Loucy (cell line): ENCODE measurements at regions not wholly inside any gene's neighbourhood (a gene's known extent, or its start where the extent isn't known, plus 50 kb on each side); places are given as distances from the start of the nearest gene placed in this dataset.
"Not testable (repeated sequence)": the region's sequence is repeated elsewhere in the genome, so short reads cannot be mapped to it uniquely, and the experiment has no call there.

Experiments used
- H2AFZ ChIP-seq: fragments of 200-600 bp; sonication (generic); 2 replicates; pipeline ENCODE4 v1.6.0; 2016; ENCODE audit warnings: antibody characterized with exemption, mild to moderate bottlenecking, low read length, moderate library complexity
- H3F3A ChIP-seq: fragments of 200-600 bp; 2 replicates; pipeline ENCODE4 v1.6.0; 2016; ENCODE audit warnings: antibody characterized with exemption, low read depth, mild to moderate bottlenecking
- H3K27me3 ChIP-seq: fragments of 200-600 bp; sonication (generic); 2 replicates; pipeline ENCODE4 v1.6.1; 2014; ENCODE audit warnings: low read length, mild to moderate bottlenecking; ENCODE audit not compliant: insufficient read depth, poor library complexity, severe bottlenecking
- H3K36me3 ChIP-seq: fragments of 200-600 bp; sonication (generic); 2 replicates; pipeline ENCODE4 v1.6.1; 2016; ENCODE audit warnings: low read length; ENCODE audit not compliant: insufficient read depth
- H3K4me1 ChIP-seq: fragments of 200-600 bp; sonication (generic); 2 replicates; pipeline ENCODE4 v1.5.1; 2014; ENCODE audit warnings: low read length, mild to moderate bottlenecking; ENCODE audit not compliant: insufficient read depth, poor library complexity, severe bottlenecking
- H3K4me2 ChIP-seq: fragments of 200-600 bp; sonication (generic); 2 replicates; pipeline ENCODE4 v1.6.0; 2014; ENCODE audit warnings: antibody characterized with exemption, low read length, low read depth, mild to moderate bottlenecking; ENCODE audit not compliant: poor library complexity, severe bottlenecking
- H3K4me3 ChIP-seq: fragments of 200-600 bp; sonication (generic); 2 replicates; pipeline ENCODE4 v1.5.1; 2014; ENCODE audit warnings: low read length, mild to moderate bottlenecking, mixed read lengths; ENCODE audit not compliant: poor library complexity, severe bottlenecking
- H3K79me2 ChIP-seq: fragments of 200-600 bp; sonication (generic); 2 replicates; pipeline ENCODE4 v1.6.1; 2014; ENCODE audit warnings: low read length; ENCODE audit not compliant: insufficient read depth
- H3K9ac ChIP-seq: fragments of 200-600 bp; sonication (generic); 2 replicates; pipeline ENCODE4 v1.6.0; 2014; ENCODE audit warnings: mild to moderate bottlenecking, low read depth, low read length, moderate library complexity; ENCODE audit not compliant: poor library complexity, severe bottlenecking
- H3K9me2 ChIP-seq: fragments of 200-600 bp; sonication (generic); replicated peaks from 2 replicates; pipeline ENCODE4 v1.6.1; 2016; ENCODE audit warnings: low read depth, low read length, mixed read lengths
- H3K9me3 ChIP-seq: fragments of 200-600 bp; sonication (generic); 2 replicates; pipeline ENCODE4 v1.6.1; 2014; ENCODE audit warnings: mild to moderate bottlenecking, antibody characterized with exemption, low read length, low read depth; ENCODE audit not compliant: insufficient read depth
- H4K20me1 ChIP-seq: fragments of 200-600 bp; sonication (generic); 2 replicates; pipeline ENCODE4 v1.6.0; 2014; ENCODE audit warnings: antibody characterized with exemption, low read length, mild to moderate bottlenecking; ENCODE audit not compliant: insufficient read depth, poor library complexity, severe bottlenecking
- CTCF ChIP-seq: fragments of 200-600 bp; sonication (generic); conservative IDR thresholded peaks from 2 replicates; pipeline ENCODE4 v1.5.1; 2014; ENCODE audit warnings: mild to moderate bottlenecking, antibody characterized with exemption, low read length
- EZH2phosphoT487 ChIP-seq: fragments of 200-600 bp; IDR thresholded peaks from 2 replicates; pipeline ENCODE4 v1.6.1; 2018; ENCODE audit warnings: antibody characterized with exemption, mild to moderate bottlenecking, moderate library complexity, borderline replicate concordance

DNA sequence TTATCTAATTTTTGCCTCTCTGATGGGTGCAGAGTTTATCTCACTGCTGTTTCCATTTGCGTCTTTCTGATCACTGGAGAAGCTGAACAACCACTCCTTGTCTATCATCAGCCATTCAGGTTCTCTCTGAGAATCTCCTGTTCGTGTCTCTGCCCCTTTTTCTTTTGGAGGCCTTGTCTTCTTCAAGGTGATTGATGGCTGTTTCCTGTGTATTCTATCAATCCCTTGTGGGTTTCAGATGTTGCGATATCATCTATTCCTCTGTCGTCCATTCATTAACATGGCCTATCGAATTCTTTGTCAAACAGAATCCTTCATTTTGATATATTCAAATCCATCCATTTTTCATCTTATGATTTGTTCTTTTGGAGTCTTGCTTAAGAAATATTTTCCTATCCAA, 100.3 kb downstream of the FAM53A start:
- Histone ChIP-seq H3K4me1 (peaks cover 5% of the 10 kb centered on the region), H3K9me3 (no peaks in the 10 kb centered on the region), H3K9ac (no peak overlapping the region), H3K79me2 (no peaks in the 10 kb centered on the region), H3F3A (peaks cover 3% of the 10 kb centered on the region; the same call in 1 of the 2 replicates), H3K27me3 (no peaks in the 10 kb centered on the region), H3K9me2 (no peaks in the 10 kb centered on the region), H3K36me3 (no peaks in the 10 kb centered on the region), H3K4me2 (no peak overlapping the region), H3K4me3 (no peak overlapping the region), H2AFZ (no peak overlapping the region), H4K20me1 (no peaks in the 10 kb centered on the region)
- TF ChIP-seq EZH2phosphoT487 (no peak), CTCF (no peak)

DNA sequence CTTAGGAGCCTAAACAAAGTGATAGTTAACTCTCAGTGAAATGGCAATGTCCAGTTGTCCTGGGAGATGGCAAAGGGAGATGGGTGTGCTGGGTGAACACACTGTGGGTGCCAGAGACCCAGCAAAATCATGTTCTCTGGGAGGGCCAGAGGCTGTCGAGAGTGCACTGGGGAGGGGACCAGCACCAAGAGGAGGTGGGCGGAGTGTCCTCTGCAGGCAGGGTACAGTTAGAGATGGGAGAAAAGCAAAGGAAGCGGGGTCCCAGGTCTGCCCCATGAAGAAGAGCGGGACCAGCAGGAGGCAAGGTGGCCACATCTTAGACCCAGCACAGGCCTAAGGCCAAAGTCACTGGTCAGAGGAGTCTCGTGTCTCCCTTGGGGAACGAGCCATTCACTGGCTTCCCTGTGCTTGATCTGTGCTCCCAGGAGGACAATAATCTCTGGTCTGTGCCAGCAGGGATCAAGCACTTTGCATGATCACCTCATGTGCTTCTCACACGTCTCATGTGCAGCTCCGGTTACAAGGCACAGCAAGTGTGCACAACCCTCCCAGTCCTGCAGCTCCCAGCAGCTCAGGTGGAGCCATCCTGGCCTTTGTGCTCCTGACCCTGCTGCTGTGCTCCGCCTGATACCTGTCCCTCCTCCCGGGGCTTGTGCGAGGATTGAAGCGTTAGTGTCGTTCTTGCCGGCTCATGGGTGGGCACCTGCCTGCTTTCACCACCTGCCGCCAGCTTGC, 100.9 kb downstream of the FAM53A start:
- no peaks in the 10 kb centered on the region for H3K27me3 ChIP-seq
- no peaks in the 10 kb centered on the region for H3K9me3 ChIP-seq
- H4K20me1 ChIP-seq = no peaks in the 10 kb centered on the region
- no peaks in the 10 kb centered on the region for H3K36me3 ChIP-seq
- no peak overlapping the region for H2AFZ ChIP-seq
- peaks cover 3% of the 10 kb centered on the region; the same call in 1 of the 2 replicates for H3F3A ChIP-seq
- H3K4me1 ChIP-seq = peaks cover 5% of the 10 kb centered on the region
- TF ChIP-seq EZH2phosphoT487 (no peak), CTCF (no peak)
- H3K9ac ChIP-seq = no peak overlapping the region
- no peaks in the 10 kb centered on the region for H3K79me2 ChIP-seq
- H3K4me3 ChIP-seq = no peak overlapping the region
- no peaks in the 10 kb centered on the region for H3K9me2 ChIP-seq
- no peak overlapping the region for H3K4me2 ChIP-seq

GRCh38 chr4:1582227-1582626, 101.9 kb downstream of the FAM53A start:
- Histone ChIP-seq H2AFZ (no peak overlapping the region), H4K20me1 (no peaks in the 10 kb centered on the region), H3K79me2 (no peaks in the 10 kb centered on the region), H3K9ac (no peak overlapping the region), H3K4me2 (no peak overlapping the region), H3K27me3 (no peaks in the 10 kb centered on the region), H3F3A (peaks cover 3% of the 10 kb centered on the region; the same call in 1 of the 2 replicates), H3K36me3 (no peaks in the 10 kb centered on the region), H3K4me1 (peaks cover 5% of the 10 kb centered on the region), H3K9me3 (no peaks in the 10 kb centered on the region), H3K4me3 (no peak overlapping the region), H3K9me2 (no peaks in the 10 kb centered on the region)
- TF ChIP-seq CTCF (no peak), EZH2phosphoT487 (no peak)

DNA sequence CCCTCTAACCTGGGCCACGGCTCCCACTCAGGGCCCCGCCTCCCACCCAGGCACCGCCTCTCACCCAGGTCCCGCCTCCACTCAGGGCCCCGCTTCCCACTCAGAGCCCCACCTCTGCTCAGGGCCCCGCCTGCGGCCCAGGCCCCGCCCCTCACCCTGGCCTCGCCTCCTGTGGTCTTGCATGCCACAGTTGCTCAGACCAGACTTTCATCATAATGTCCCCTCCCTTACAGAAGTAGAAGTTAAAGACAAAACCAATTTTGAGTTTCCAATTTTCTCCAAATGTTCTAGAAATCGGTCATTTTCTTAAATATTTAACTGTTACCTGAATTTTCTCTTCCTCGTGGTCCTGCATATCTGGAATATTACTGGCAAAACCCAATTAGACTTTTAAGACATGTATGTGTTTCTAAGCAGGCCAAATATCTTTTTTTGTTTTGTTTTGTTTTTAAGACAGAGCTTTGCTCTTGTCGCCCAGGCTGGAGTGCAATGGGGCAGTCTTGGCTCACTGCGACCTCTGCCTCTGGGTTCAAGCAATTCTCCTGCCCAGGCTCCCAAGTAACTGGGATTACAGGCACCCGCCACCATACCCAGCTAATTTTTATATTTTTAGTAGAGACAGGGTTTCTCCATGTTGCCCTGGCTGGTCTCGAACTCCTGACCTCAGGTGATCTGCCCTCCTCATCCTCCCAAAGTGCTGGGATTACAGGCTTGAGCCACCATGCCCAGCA, 102.8 kb downstream of the FAM53A start:
- not testable (repeated sequence) for H4K20me1 ChIP-seq, H3F3A ChIP-seq, H3K9me3 ChIP-seq, H3K9me2 ChIP-seq, H3K27me3 ChIP-seq, H3K36me3 ChIP-seq, H3K9ac ChIP-seq, H3K4me1 ChIP-seq, H3K79me2 ChIP-seq
- Histone ChIP-seq H2AFZ (peak overlapping the region; percentile 42; the same call in 1 of the 2 replicates), H3K4me2 (peak overlapping the region; percentile 48), H3K4me3 (peak overlapping the region; percentile 31)

DNA sequence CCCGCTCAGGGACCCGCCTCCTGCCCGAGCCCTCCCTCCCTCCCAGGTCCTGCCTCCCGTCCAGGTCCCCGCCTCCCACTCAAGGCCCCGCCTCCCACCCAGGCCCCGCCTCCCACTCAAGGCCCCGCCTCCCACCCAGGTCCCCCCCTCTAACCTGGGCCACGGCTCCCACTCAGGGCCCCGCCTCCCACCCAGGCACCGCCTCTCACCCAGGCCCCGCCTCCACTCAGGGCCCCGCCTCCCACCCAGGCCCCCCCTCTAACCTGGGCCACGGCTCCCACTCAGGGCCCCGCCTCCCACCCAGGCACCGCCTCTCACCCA, 103.5 kb downstream of the FAM53A start:
- H3K4me1 ChIP-seq, H3K9me2 ChIP-seq, H3K27me3 ChIP-seq, H4K20me1 ChIP-seq, H3K9ac ChIP-seq, H2AFZ ChIP-seq, H3F3A ChIP-seq, H3K9me3 ChIP-seq, H3K4me2 ChIP-seq, H3K4me3 ChIP-seq, H3K36me3 ChIP-seq, H3K79me2 ChIP-seq: not testable (repeated sequence)
